ENCODE measurements at regions not wholly inside any gene's neighbourhood (a gene's known extent, or its start where the extent isn't known, plus 50 kb on each side); places are given as distances from the start of the nearest gene placed in this dataset.

- H3K4me3 Mint-ChIP-seq: no peak overlapping the region
Measured at GRCh38 chr5:124231230-124231629, 515.2 kb downstream of the ZNF608 start.

DNA sequence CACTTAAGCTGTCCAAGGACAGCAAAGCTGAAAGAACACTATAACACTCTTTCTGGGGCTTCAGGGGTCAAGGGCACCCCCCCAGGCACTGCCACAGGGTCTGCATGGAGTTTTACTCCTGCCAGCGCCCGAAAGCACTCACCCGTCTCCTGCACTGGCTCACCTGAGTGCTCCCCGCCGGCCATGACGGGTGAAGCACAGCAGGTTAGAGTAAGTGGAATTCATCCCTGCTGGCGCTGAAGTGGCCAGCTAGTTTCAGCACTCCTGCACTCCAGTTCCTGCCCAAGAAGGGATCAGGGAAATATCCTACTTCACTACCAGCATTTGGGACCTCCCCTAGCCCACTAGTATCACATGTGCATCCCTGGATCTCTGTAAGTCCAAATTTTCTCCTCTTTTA is 516.0 kb downstream of the ZNF608 start:
- 97% methylated on average over 6 of the region's 7 CpGs for WGBS (ENCODE audit: insufficient coverage)
- no peak for TF ChIP-seq CTCF (IDR thresholded peaks at IDR 0.05)
- intact Hi-C loops (cut with micrococcal nuclease): no loop called here
- no peaks in the 10 kb centered on the region for H3K4me1 ChIP-seq (ENCODE audit: control insufficient read depth in 1 of 2, insufficient read depth in 2 of 2, low read length in 2 of 2)
- Mint-ChIP-seq H3K27me3 (ENCODE audit: low read depth in 3 of 3) (peaks cover 0 to 1% (median 0%) of the 10 kb centered on the region in 3 donors), H3K4me3 (no peak overlapping the region), H3K27ac (no peak overlapping the region), H3K36me3 (no peaks in the 10 kb centered on the region), H3K4me1 (no peaks in the 10 kb centered on the region), H3K9me3 (peaks cover 0 to 13% (median 0%) of the 10 kb centered on the region in 7 donors)
- H2AFZ ChIP-seq (ENCODE audit: insufficient read depth, low read depth, low read length, poor library complexity, severe bottlenecking): no peak overlapping the region
- no peak overlapping the region for H3K9ac ChIP-seq (ENCODE audit: insufficient read depth, low read length, poor library complexity, severe bottlenecking)
- H4K20me1 ChIP-seq (ENCODE audit: insufficient read depth, low read length): no peaks in the 10 kb centered on the region
- no peak for DNase-seq
- no peaks in the 10 kb centered on the region for H3K79me2 ChIP-seq (ENCODE audit: insufficient read depth, low read length)
- H3K27ac ChIP-seq (ENCODE audit: low read depth in 1 of 2, low read length in 2 of 2): no peak overlapping the region
- H3K4me3 ChIP-seq (replicated peaks in 1 of 3; ENCODE audit: low read depth in 2 of 3, low read length in 3 of 3): no peak overlapping the region
- peaks cover 0 to 3% of the 10 kb centered on the region in 2 donors for H3K9me3 ChIP-seq (replicated peaks in 1 of 2; ENCODE audit: control insufficient read depth in 1 of 2, insufficient read depth in 1 of 2, low read length in 2 of 2)
- H3K27me3 ChIP-seq (ENCODE audit: control insufficient read depth in 2 of 2, insufficient read depth in 2 of 2, low read length in 2 of 2): no peaks in the 10 kb centered on the region
- no peak overlapping the region for H3K4me2 ChIP-seq (replicated peaks; ENCODE audit: extremely low read depth, low read length, poor library complexity, severe bottlenecking)
- no peaks in the 10 kb centered on the region for H3K36me3 ChIP-seq (replicated peaks in 1 of 2; ENCODE audit: control insufficient read depth in 1 of 2, insufficient read depth in 2 of 2, low read length in 2 of 2)

More at GRCh38 chr5:124231230-124231629, 515.2 kb downstream of the ZNF608 start:
- Histone ChIP-seq H3K27me3 (ENCODE audit: control insufficient read depth in 2 of 2, insufficient read depth in 2 of 2, low read length in 2 of 2) (no peaks in the 10 kb centered on the region), H3K9ac (ENCODE audit: insufficient read depth, low read length, poor library complexity, severe bottlenecking) (no peak overlapping the region), H3K4me1 (ENCODE audit: control insufficient read depth in 1 of 2, insufficient read depth in 2 of 2, low read length in 2 of 2) (no peaks in the 10 kb centered on the region), H3K79me2 (ENCODE audit: insufficient read depth, low read length) (no peaks in the 10 kb centered on the region), H3K4me3 (replicated peaks in 1 of 3; ENCODE audit: low read depth in 2 of 3, low read length in 3 of 3) (no peak overlapping the region), H3K36me3 (replicated peaks in 1 of 2; ENCODE audit: control insufficient read depth in 1 of 2, insufficient read depth in 2 of 2, low read length in 2 of 2) (no peaks in the 10 kb centered on the region), H2AFZ (ENCODE audit: insufficient read depth, low read depth, low read length, poor library complexity, severe bottlenecking) (no peak overlapping the region), H3K27ac (ENCODE audit: low read depth in 1 of 2, low read length in 2 of 2) (no peak overlapping the region), H3K9me3 (replicated peaks in 1 of 2; ENCODE audit: control insufficient read depth in 1 of 2, insufficient read depth in 1 of 2, low read length in 2 of 2) (peaks cover 0 to 3% of the 10 kb centered on the region in 2 donors), H4K20me1 (ENCODE audit: insufficient read depth, low read length) (no peaks in the 10 kb centered on the region), H3K4me2 (replicated peaks; ENCODE audit: extremely low read depth, low read length, poor library complexity, severe bottlenecking) (no peak overlapping the region)
- intact Hi-C loops (cut with micrococcal nuclease): no loop called here
- no peak for DNase-seq
- no CpG with 5 or more reads among the region's 5 CpGs for WGBS (ENCODE audit: insufficient coverage)
- peaks cover 0 to 13% (median 0%) of the 10 kb centered on the region in 7 donors for H3K9me3 Mint-ChIP-seq
- no peak overlapping the region for H3K27ac Mint-ChIP-seq
- no peaks in the 10 kb centered on the region for H3K4me1 Mint-ChIP-seq
- H3K27me3 Mint-ChIP-seq (ENCODE audit: low read depth in 3 of 3): peaks cover 0 to 1% (median 0%) of the 10 kb centered on the region in 3 donors
- no peak for TF ChIP-seq CTCF (IDR thresholded peaks at IDR 0.05)
- no peaks in the 10 kb centered on the region for H3K36me3 Mint-ChIP-seq

All from CD14-positive monocyte (primary cell).